Left ventricle myocardium inferior (tissue), 1 donor: ENCODE measurements at regions not wholly inside any gene's neighbourhood (a gene's known extent, or its start where the extent isn't known, plus 50 kb on each side); places are given as distances from the start of the nearest gene placed in this dataset.

Experiments
- DNase-seq: peaks from one replicate; pipeline ENCODE4 v3.0.0-alpha.2; 2020
- H3K27ac ChIP-seq: fragments of 200-600 bp; replicated peaks from 2 replicates; pipeline ENCODE4 v1.8.0; 2021
- H3K27me3 ChIP-seq: fragments of 200-600 bp; 2 replicates; pipeline ENCODE4 v1.8.0; 2021; ENCODE audit warnings: low read depth
- H3K36me3 ChIP-seq: fragments of 200-600 bp; 2 replicates; pipeline ENCODE4 v1.8.0; 2021
- H3K4me1 ChIP-seq: fragments of 200-600 bp; 2 replicates; pipeline ENCODE4 v1.8.0; 2021
- H3K4me3 ChIP-seq: fragments of 200-600 bp; 2 replicates; pipeline ENCODE4 v1.8.0; 2021; ENCODE audit warnings: mild to moderate bottlenecking, moderate library complexity
- H3K9me3 ChIP-seq: fragments of 200-600 bp; replicated peaks from 2 replicates; pipeline ENCODE4 v1.8.0; 2021
- intact Hi-C: fragments of 100-400 bp; cut with micrococcal nuclease; formaldehyde crosslinking; loops from one replicate; pipeline ENCODE4 v1.11.0; 2022
- TF ChIP-seq, protein P1 (sequence below): fragments of 200-600 bp; IDR thresholded peaks from 2 replicates; pipeline ENCODE4 v1.8.0; 2021; ENCODE audit warnings: antibody characterized with exemption, mild to moderate bottlenecking, borderline replicate concordance
- donor health status: DM: no; HTN: yes; CAD: no; lungs with severe emphysema.

DNA sequence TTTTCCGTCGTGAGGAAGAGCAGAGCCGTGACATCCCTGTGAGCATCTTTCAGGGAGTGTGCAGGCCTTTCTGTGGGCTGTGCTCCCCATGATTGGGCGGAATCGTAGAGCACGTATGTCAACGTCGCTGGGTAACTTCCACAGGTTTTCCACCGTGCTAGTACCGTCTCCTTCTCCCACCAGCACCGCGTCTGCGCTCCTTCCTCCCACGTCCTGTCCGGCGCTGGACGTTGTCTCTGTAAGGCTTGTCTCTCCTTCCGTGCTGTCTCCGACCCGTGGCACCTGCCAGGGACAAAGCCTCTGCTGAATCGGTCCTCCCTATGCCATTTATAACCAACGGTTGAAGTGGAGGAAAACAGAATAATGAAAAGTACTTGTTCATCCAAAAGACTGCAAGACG, 386.7 kb downstream of the BRD1 start:
- H3K27me3 ChIP-seq, result peaks cover 26% of the 10 kb centered on the region

DNA sequence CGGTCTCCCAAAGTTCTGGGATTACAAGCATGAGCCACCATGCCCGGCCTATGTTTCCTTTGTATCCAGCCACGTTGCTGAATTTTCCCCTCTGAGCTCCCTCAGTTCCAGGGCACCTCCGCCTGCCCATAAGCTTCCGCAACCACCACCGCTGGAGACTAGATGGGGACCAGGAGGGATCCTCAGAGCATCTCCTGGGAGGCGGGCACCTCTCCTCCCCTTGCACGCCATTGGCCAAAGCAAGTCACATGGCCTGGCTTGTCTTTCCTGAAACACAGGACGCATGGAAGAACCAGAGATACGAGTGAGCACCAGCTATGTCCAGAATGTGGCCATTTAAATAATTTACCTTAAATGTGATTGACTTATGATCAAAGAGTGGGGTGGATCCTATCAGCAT, 388.3 kb downstream of the BRD1 start:
- intact Hi-C loops, result no loop called here
- Histone ChIP-seq H3K27me3 (peaks cover 15% of the 10 kb centered on the region), H3K9me3 (peaks cover 17% of the 10 kb centered on the region), H3K4me1 (no peaks in the 10 kb centered on the region), H3K4me3 (no peak overlapping the region), H3K27ac (no peak overlapping the region), H3K36me3 (no peaks in the 10 kb centered on the region)
- TF ChIP-seq, protein P1, sequence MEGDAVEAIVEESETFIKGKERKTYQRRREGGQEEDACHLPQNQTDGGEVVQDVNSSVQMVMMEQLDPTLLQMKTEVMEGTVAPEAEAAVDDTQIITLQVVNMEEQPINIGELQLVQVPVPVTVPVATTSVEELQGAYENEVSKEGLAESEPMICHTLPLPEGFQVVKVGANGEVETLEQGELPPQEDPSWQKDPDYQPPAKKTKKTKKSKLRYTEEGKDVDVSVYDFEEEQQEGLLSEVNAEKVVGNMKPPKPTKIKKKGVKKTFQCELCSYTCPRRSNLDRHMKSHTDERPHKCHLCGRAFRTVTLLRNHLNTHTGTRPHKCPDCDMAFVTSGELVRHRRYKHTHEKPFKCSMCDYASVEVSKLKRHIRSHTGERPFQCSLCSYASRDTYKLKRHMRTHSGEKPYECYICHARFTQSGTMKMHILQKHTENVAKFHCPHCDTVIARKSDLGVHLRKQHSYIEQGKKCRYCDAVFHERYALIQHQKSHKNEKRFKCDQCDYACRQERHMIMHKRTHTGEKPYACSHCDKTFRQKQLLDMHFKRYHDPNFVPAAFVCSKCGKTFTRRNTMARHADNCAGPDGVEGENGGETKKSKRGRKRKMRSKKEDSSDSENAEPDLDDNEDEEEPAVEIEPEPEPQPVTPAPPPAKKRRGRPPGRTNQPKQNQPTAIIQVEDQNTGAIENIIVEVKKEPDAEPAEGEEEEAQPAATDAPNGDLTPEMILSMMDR, result no peak
- no peak for DNase-seq

More for the DNA sequence above, 386.7 kb downstream of the BRD1 start:
- H3K27ac ChIP-seq, result no peak overlapping the region
- H3K4me1 ChIP-seq, result no peaks in the 10 kb centered on the region
- intact Hi-C loops, result no loop called here
- no peaks in the 10 kb centered on the region for H3K36me3 ChIP-seq
- DNase-seq, result no peak
- H3K9me3 ChIP-seq, result peaks cover 2% of the 10 kb centered on the region
- TF ChIP-seq, protein P1, result no peak
- H3K4me3 ChIP-seq, result no peak overlapping the region

DNA sequence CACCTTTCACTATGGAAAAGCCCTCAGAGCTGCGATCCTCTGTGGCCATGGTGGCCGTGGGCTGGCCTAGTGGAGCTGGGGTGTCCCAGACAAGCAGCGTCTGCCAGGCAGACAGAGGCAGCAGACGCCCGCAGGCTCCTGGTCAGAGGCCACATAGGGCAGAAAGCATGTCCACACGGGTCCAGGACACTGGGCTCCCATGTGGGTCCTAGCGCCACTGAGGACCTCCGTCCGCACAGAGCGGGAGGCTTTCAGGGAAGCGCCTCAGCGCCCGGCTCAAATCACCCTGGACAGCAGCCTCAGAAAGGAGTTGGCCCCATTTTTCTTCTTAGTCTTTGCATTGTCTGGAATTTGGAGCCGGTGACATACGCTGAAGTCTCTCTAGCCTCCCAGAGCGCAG, 389.7 kb downstream of the BRD1 start:
- H3K4me1 ChIP-seq, result no peaks in the 10 kb centered on the region
- H3K36me3 ChIP-seq, result no peaks in the 10 kb centered on the region
- no peak overlapping the region for H3K4me3 ChIP-seq
- H3K27ac ChIP-seq, result no peak overlapping the region
- H3K27me3 ChIP-seq, result peaks cover 20% of the 10 kb centered on the region
- TF ChIP-seq, protein P1, result no peak
- no peak for DNase-seq
- peaks cover 21% of the 10 kb centered on the region for H3K9me3 ChIP-seq
- intact Hi-C loops, result no loop called here

DNA sequence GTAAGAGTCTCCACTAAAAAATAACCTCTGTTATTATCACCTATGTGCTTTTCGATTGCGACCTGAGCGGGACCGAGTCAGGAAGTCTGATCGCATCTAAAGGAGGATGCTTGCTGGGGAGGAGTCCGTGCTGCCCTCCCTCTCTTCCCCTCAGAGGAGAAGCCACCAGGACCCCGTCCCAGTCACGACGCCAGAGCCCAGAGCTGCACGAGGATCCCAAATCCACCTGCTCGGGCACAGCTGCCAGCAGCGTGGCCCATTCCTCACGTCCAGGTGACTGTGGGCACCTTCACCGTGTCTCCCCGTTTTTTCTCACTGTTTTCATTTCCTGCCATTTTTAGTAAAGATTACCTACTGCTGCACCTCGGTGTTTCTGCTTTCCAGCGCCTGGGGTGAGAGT, 390.3 kb downstream of the BRD1 start:
- Histone ChIP-seq H3K36me3 (no peaks in the 10 kb centered on the region), H3K27me3 (peaks cover 25% of the 10 kb centered on the region), H3K4me3 (no peak overlapping the region), H3K9me3 (peaks cover 21% of the 10 kb centered on the region), H3K27ac (no peak overlapping the region), H3K4me1 (no peaks in the 10 kb centered on the region)
- TF ChIP-seq, protein P1, result no peak
- no peak for DNase-seq
- intact Hi-C loops, result no loop called here

DNA sequence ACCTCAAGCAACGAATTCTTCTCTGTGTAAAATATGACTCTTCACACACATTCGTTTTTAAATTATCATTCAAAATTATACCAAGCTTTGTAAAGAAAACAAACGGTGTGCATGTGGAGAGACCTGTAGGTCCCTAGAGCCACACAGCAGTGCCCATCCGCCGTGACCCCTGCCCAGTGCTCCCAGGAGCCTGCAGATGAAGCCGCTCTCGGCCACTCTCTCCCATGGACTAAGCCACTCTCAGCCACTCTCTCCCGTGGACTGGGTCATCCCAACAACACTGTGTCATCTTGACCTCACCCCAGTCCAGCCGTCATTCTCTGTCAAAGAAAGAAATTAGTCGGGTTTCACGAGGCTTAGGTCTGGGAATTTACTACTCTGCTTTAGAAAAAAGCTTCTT, 391.6 kb downstream of the BRD1 start:
- Histone ChIP-seq H3K4me1 (no peaks in the 10 kb centered on the region), H3K36me3 (no peaks in the 10 kb centered on the region), H3K4me3 (no peak overlapping the region), H3K27ac (no peak overlapping the region), H3K27me3 (peaks cover 29% of the 10 kb centered on the region), H3K9me3 (peaks cover 21% of the 10 kb centered on the region)
- DNase-seq, result no peak
- TF ChIP-seq, protein P1, result no peak
- intact Hi-C loops, result no loop called here

DNA sequence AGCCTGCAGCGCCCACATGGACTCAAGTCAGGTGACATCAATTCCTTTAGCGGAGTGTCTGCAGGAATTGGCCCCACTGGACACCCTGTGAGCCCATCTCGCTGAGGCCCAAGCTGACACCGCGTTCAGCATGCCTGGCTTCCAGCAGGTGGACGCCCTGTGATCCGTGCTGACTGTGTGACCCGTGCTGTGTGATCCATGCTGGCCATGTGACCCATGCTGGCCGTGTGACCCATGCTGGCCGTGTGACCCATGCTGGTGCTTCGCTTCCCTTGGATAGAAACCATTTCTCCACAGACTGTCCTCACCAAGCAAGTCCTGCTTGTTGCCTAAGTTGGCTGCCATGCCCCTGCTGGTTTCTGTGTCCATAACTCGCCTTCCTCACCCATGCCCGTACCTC, 392.1 kb downstream of the BRD1 start:
- no peaks in the 10 kb centered on the region for H3K36me3 ChIP-seq
- H3K27me3 ChIP-seq, result peaks cover 27% of the 10 kb centered on the region
- no peaks in the 10 kb centered on the region for H3K4me1 ChIP-seq
- no peak overlapping the region for H3K27ac ChIP-seq
- H3K4me3 ChIP-seq, result no peak overlapping the region
- TF ChIP-seq, protein P1, result no peak
- peaks cover 21% of the 10 kb centered on the region for H3K9me3 ChIP-seq
- intact Hi-C loops, result no loop called here
- no peak for DNase-seq
